ENCODE measurements at regions not wholly inside any gene's neighbourhood (a gene's known extent, or its start where the extent isn't known, plus 50 kb on each side); places are given as distances from the start of the nearest gene placed in this dataset.

DNA sequence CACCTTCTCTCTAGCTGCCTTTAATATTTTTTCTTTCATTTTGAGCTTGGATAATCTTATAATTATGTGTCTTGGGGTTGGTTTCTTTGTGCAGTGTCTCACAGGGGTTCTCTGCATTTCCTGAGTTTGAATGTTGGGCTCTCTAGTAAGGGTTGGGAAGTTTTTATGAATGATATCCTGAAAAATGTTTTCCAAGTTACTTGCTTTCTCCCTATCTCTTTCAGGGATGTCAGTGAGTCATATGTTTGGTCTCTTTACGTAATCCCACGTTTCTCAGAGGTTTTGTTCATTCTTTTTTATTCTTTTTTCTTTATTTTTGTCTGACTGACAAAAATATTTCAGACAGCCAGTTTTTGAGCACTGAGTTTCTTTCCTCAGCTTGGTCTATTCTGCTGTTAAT, 55.4 kb upstream of the CCDC190 start:
- no peak for DNase-seq

DNA sequence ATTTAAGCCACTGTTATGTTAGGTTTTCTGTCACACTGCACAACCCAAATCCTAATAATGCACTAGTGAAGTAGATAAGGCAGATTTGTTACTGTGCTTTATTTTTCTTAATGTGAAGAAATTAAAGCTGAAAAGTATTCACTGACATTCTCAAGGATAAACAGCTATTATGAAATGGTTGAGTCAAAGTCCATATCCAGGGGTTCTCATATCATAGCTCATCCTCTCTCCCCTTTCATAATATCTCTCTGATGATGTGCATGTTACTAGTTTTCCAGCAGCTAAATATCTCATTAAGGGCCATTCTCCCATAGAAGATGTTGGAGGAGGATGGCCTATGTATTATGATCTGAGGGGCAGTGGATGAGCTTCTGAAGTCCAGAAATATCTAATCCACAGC, 53.6 kb upstream of the CCDC190 start:
- H3K4me1 ChIP-seq: peaks cover 29% of the 10 kb centered on the region
- TF ChIP-seq, protein P1, sequence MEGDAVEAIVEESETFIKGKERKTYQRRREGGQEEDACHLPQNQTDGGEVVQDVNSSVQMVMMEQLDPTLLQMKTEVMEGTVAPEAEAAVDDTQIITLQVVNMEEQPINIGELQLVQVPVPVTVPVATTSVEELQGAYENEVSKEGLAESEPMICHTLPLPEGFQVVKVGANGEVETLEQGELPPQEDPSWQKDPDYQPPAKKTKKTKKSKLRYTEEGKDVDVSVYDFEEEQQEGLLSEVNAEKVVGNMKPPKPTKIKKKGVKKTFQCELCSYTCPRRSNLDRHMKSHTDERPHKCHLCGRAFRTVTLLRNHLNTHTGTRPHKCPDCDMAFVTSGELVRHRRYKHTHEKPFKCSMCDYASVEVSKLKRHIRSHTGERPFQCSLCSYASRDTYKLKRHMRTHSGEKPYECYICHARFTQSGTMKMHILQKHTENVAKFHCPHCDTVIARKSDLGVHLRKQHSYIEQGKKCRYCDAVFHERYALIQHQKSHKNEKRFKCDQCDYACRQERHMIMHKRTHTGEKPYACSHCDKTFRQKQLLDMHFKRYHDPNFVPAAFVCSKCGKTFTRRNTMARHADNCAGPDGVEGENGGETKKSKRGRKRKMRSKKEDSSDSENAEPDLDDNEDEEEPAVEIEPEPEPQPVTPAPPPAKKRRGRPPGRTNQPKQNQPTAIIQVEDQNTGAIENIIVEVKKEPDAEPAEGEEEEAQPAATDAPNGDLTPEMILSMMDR (IDR thresholded peaks at IDR 0.05; ENCODE audit: low read depth, low read length): no peak
- no peak for DNase-seq
- no peak overlapping the region for H3K4me3 ChIP-seq (ENCODE audit: low read depth, low read length)
- H3K9me3 ChIP-seq: peaks cover 18% of the 10 kb centered on the region
- H3K27me3 ChIP-seq: no peaks in the 10 kb centered on the region
- H3K36me3 ChIP-seq: no peaks in the 10 kb centered on the region

More for the DNA sequence above, 55.4 kb upstream of the CCDC190 start:
- Histone ChIP-seq H3K27me3 (no peaks in the 10 kb centered on the region), H3K9me3 (peaks cover 13% of the 10 kb centered on the region), H3K4me3 (ENCODE audit: low read depth, low read length) (no peak overlapping the region), H3K36me3 (no peaks in the 10 kb centered on the region), H3K4me1 (peaks cover 39% of the 10 kb centered on the region)
- TF ChIP-seq, protein P1 (IDR thresholded peaks at IDR 0.05; ENCODE audit: low read depth, low read length): no peak

DNA sequence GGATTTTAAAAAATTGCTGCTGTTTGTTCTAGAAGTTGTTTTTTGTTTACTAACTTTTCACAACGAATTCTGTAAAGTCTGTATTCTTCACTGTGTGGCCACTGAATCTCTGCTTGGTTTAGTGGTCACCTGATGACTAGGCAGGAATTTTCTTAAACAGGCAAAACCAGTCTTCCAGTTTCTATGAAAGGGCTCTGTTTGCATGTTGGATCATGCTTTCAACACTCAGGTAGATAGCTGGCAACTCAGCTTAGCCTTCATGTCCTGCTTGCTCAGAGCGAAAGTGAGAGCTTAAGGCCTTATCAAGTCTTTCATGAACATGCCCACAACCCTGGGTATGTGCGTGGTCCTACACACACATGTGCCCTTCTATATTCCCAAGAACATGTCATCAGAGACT, 52.4 kb upstream of the CCDC190 start:
- Histone ChIP-seq H3K36me3 (no peaks in the 10 kb centered on the region), H3K4me3 (ENCODE audit: low read depth, low read length) (no peak overlapping the region), H3K9me3 (peaks cover 18% of the 10 kb centered on the region), H3K4me1 (peaks cover 18% of the 10 kb centered on the region), H3K27me3 (no peaks in the 10 kb centered on the region)
- TF ChIP-seq, protein P1 (IDR thresholded peaks at IDR 0.05; ENCODE audit: low read depth, low read length): no peak
- no peak for DNase-seq

DNA sequence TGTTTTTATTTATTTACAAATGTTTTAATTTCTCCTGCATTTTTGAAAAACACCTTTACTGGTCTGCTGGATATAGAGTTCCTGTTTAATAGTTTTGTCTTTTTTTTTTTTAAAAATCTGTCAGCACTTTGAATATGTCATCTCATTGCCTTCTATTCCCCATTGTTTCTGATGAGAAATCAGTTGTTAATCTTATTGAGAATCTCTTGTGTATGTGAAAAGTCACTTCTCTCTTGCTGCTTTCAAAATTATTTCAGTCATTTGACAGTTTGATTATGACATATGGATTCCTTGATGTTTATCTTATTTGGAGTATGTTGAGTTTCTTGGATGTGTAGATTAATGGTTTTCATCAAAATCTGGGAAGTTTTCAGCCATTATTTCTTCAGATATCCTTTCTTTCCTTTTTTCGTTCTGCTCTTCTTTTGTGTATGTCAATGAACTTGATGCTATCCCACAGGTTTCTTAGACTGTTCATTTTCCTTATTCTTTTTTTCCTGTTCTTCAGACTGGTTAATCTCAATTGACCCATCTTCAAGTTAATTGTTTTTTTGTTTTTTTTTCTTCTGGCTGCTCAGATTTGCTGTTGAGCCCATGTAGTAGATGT, 51.2 kb upstream of the CCDC190 start:
- H3K9me3 ChIP-seq: peaks cover 18% of the 10 kb centered on the region
- no peaks in the 10 kb centered on the region for H3K27me3 ChIP-seq
- TF ChIP-seq, protein P1 (IDR thresholded peaks at IDR 0.05; ENCODE audit: low read depth, low read length): no peak
- H3K4me3 ChIP-seq (ENCODE audit: low read depth, low read length): no peak overlapping the region
- DNase-seq: no peak
- H3K4me1 ChIP-seq: peaks cover 9% of the 10 kb centered on the region
- H3K36me3 ChIP-seq: no peaks in the 10 kb centered on the region
